Hematopoietic multipotent progenitor cell treated with erythropoietin and hydrocortisone succinate and interleukin-3 and kit ligand, for 4 days (in vitro differentiated cells): ENCODE measurements at regions not wholly inside any gene's neighbourhood (a gene's known extent, or its start where the extent isn't known, plus 50 kb on each side); places are given as distances from the start of the nearest gene placed in this dataset.
A peak's percentile ranks its signal among the peaks of the same experiment; 100 is the strongest.

Source experiments
- DNase-seq: peaks from one replicate; pipeline ENCODE4 v3.0.0-alpha.2; 2015

- DNase-seq: no peak
Observed at GRCh38 chr21:26784974-26785373, 60.2 kb downstream of the ADAMTS1 start.

GRCh38 chr21:26783466-26784195, 61.6 kb downstream of the ADAMTS1 start:
- DNase-seq: no peak

GRCh38 chr21:26782747-26783146, 62.5 kb downstream of the ADAMTS1 start:
- DNase-seq: no peak

- no peak for DNase-seq
Observed at GRCh38 chr21:26782331-26782730, 62.9 kb downstream of the ADAMTS1 start.

- DNase-seq: no peak
Observed at GRCh38 chr21:26781331-26781730, 63.9 kb downstream of the ADAMTS1 start.

DNA sequence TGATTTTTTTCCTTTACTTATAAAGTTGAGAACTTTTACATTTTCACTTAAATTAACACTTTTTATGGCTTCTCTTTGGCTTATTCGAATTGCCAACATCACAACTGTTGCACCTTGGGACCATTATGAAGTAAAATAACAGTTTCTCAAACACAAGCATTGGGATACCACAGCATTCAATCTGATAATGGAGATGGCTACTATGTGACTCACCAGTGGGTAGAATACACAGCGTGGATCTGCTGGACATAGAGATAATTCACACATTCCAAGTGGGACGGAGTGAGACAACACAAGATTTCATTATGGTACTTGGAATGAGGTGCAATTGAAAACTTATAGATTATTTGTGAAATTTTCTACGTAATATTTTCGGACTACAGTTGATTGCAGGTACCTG, 68.0 kb downstream of the ADAMTS1 start:
- DNase-seq: no peak

DNA sequence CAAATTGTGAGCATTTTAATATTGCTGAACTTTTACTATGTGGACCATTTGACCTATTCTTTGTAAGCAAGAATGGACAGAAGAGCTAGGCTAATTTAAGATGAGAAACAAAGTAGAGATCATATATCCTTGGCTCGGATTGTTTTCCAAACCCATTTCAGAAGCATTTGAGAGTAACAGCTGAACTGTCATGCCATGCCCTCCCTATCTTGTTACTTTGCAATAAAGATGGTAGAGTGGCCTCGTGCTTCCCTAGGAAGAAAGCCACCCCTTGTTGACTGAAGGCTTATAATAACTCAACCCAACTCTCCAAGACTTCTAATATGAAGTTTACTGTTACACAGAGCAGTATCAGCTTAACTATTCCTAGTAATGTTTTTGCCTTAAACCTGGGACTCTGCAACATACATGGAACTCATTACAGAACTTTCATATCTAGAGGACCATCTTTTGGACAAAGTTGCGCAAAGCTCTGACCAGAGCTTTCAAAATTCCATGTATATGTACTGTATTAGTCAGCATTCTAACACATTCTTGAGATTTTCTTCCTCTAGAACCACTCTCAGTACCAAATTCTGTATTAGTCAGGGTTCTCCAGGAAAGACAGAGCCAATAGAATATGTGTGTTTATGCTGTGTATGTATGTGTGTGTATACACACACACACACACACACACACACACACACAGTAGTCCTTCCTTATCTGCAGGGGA, 68.7 kb downstream of the ADAMTS1 start:
- no peak for DNase-seq

GRCh38 chr21:26773058-26773457, 72.2 kb downstream of the ADAMTS1 start:
- no peak for DNase-seq

DNA sequence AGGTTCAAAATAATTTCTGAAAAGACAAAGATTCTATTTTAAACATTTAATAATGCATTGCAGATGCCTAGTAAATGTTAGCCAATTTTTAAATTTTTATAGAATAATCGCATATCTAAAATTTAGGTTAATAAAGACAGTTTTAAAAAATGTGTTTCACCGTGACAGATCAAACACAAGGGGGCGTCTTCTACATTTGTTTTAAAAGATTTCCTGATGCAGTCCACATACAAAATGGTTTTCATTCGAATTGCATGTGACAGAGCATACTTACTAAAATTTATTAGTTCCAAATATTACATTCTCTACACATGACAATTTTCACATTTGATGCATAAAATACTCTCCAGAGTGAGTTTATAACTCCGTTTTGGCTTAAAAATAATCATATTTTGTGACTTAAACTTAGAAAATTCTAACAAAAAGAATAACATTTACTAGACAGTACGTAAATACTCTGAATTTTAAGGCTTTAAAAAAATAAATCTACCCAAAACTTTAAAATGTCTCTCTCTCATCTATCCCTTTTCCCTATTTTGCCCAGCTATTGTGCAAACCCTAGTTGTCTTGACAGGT, 75.5 kb downstream of the ADAMTS1 start:
- DNase-seq: peak; percentile 68

DNA sequence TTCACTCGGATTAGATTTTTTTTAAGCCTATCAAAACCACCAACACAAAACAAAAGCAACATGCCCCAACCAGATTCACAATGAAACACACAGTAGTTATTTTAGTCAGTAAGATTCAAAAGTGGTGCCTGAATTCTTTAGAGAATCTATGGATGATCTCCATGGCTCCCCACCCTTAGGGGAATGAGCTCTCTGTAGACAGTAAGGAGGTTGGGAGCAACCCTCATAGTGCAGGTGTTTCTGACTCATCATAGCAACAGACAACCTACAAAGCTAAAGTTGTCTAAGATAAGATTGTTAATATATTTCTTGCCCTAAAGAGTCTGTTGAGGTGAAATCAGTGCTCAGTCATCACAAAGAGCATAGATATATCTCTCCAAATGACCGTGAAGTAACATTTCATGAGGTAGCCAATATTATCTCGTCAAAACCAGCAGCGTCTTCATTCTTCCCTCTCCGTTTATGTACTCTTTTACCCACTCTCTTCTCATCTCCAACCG, 78.3 kb downstream of the ADAMTS1 start:
- no peak for DNase-seq

GRCh38 chr21:26761174-26761915, 83.9 kb downstream of the ADAMTS1 start:
- no peak for DNase-seq

DNA sequence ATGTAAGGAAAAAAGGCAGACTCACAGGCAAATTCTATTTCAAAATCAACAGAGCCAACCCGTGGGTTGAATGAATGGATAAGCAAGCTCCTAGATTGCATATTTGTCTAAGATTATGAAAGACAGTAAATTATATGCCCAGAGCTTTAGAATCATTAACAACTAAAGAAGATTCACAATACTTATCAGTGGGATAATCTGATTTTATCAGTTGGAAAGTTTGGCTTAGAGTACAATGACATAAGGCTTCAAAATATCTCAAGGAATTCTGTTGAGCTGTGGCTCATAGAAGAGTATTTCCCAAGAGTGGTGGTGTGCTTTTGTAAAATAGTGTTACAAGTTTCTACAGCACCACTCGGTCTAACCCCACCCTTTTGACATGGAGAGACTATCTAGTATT, 85.5 kb downstream of the ADAMTS1 start:
- DNase-seq: no peak

- DNase-seq: no peak
Observed at GRCh38 chr21:26758083-26758880, 86.9 kb downstream of the ADAMTS1 start.

- DNase-seq: no peak
Observed at GRCh38 chr21:26756491-26757159, 88.6 kb downstream of the ADAMTS1 start.

DNA sequence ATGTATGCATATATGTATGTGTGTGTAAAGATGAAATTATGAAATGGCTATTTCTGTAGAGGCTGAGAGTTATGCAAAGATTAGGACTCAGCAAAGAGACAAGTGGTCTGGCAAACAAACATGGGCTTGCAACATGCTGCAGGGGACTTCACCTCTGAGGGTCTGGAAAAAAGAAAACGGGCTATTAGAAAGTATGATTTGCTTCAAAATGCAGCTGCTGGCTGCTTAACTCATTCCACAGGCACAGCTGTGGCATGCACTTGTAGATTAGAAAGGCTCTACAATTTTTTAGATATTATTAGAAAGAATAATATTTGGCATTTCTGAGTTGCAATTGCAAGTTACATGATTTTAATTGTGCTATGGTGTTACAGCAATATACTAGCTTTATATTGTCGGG, 90.4 kb downstream of the ADAMTS1 start:
- no peak for DNase-seq

- DNase-seq: no peak
Observed at GRCh38 chr21:26753822-26754221, 91.4 kb downstream of the ADAMTS1 start.

DNA sequence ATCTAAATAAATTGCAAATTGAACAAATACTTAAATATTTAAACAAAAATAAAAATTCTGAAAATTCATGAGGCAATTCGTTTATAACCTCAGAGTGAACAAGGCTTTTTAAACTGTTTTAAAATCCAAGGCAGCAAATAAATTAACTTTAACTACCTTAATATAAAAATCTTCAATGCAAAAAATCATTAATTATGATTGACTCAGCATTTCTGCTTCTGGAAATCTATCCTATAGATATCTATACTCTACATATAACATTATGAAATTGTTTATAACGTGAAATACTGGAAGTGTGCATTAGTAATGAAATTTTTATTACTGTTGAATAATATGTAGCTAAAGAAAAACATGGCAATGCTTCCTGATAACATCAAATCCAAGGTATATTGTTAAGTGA, 92.4 kb downstream of the ADAMTS1 start:
- no peak for DNase-seq

DNA sequence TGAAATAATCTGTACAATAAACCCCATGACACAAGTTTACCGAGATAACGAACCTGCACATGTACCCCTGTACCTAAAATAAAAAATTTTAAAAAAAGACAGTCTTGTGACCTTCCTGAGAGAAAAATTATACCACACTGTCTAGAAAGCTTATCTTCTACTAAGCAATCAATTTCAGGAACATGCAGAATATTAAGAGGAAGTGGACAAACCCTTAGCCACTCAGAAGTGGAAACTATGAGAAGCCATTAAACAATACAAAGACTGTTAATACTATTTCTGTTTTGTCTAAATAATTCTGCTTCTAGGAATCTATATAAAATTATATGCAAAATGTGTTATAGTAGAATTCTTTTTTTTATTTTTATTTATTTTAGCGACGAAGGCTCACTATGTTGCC, 93.9 kb downstream of the ADAMTS1 start:
- DNase-seq: peak; percentile 44

DNA sequence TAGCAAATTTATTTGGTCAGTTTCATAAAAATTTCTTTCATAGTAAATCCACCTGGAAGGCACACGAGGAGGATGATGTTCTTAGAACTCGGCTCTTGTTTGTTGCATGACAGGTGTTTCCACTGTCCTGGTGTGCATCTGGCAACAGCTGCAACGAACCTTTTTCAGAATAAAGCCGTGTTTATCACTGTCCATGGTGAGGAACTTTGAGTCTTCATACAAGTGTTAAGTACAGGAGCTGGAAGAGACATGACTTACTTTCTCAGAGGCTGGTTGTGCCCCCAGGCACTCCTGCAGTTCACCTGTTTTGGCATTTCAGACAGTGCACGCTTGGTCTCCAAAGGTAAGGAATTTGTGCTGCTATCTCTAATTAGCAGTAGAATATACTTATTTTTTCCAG, 97.1 kb downstream of the ADAMTS1 start:
- DNase-seq: no peak

DNA sequence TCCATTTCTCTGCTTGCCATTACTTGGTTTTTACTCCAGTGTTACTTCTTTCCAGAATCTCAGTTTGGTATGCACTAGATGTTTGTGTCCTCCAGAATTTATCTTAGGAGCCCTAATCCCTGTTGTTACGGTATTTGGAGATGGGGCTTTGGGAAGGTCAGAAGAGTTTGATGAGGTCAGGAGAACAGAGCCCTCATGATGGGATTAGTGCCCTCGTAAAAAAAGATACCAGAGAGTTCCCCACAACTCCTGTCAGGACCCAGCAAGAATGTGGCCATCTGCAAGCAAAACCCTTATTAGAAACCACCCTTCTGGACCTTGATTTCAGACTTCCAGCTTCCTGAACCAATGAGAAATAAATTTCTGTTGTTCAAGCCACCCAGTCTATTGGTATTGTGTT, 98.0 kb downstream of the ADAMTS1 start:
- no peak for DNase-seq

- DNase-seq: no peak
Observed at GRCh38 chr21:26743524-26743923, 101.7 kb downstream of the ADAMTS1 start.

DNA sequence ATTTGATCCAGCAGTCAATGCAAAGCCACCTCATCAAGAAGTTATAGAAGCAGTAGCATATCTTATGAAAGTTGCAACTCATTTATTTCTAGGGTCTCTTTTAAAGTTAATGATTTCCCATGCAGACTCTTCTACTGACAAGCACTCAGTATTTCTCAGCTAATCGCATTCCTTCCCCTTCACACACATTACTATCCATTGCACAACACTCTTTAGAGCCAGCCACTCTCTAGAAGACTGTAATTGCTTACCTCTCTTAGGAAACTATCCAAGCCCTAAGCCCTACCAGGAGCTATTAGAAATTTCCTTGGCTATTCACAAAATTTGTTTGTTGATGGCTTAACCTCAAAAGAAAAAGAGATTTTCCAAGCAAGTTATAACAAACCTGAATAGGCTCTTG, 106.0 kb downstream of the ADAMTS1 start:
- DNase-seq: no peak
